Right kidney (tissue), 1 donor: ENCODE measurements at regions not wholly inside any gene's neighbourhood (a gene's known extent, or its start where the extent isn't known, plus 50 kb on each side); places are given as distances from the start of the nearest gene placed in this dataset.

Experiments
- DNase-seq: peaks from one replicate; pipeline ENCODE4 v3.0.0-alpha.2; 2016

- DNase-seq, result no peak
Observed at GRCh38 chr6:4559281-4559875, 216.8 kb upstream of the CDYL start.

- DNase-seq, result no peak
Observed at GRCh38 chr6:4554645-4555044, 221.6 kb upstream of the CDYL start.

DNA sequence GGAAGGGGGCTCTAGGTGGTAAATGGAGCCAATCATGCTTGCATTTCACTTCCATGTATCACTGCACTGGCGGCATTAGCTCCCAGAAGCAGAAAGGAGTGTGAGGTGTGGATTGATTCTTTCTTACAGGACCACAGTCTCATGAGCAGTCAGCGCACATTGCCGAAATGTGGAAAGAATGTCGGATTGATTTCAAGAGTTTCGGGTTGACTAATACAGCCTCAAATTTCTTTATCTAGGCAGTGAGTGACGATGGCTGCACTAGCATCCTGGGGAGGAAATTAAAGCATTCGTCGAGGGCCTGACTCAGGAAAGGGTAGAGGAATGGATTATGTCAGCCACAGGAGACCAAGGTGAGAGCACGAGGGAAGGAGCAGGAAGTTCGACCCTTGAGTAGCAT lies 222.8 kb upstream of the CDYL start:
- no peak for DNase-seq

- no peak for DNase-seq
Observed at GRCh38 chr6:4550227-4550597, 226.0 kb upstream of the CDYL start.

DNA sequence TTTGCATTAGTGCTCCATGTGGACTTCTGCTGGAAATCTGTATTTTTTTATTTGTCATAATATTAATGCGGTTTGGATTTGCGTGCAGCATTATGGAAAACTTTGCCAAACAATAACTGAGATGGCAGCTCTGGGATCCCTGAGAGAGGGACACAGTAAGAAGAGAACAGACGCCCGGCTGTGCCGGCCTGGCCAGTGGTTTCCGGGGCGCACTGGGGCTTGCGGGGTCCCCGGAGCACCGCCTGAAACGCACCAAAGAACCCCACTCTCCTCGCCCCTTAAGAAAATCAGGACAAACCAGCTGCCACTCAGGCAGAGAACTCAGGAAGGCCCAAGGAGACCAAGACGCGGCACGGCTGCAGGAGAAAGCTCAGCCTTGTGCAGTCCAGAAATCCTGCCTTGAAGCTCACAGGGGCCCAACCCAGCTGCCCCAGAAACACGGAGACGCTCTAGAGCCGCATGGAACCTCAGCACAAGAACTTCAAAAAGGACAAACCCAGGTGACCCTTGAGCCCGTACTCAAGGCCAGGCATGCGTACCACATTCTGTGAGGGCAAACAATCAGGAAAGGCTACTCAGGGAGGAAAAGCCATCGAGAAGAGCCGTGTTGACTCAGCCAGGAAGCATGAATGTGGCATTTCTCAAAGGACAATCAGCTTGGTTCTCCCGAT lies 226.5 kb upstream of the CDYL start:
- no peak for DNase-seq

DNA sequence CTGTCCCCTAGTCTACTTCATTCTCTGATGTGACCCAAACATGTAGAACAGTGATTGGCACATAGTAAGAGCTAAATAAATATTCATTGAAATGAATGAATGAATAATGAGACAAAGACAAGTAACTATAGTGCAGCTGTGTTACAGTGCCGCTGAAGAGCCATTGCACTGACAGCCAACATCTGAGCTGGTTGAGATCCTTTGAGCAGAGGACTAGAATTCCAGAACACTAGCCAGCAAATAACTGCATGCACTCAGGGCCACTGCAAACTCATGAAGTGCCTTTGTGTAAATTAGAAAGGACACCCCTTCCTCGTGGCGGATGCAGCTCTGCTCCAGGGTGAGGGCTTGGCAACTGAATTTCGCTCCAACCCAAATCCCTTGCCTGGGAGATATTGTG lies 230.3 kb upstream of the CDYL start:
- no peak for DNase-seq

- DNase-seq, result no peak
Observed at GRCh38 chr6:4543596-4543995, 232.6 kb upstream of the CDYL start.

- no peak for DNase-seq
Observed at GRCh38 chr6:4533576-4533975, 242.6 kb upstream of the CDYL start.

GRCh38 chr6:4531406-4531805 lies 244.8 kb upstream of the CDYL start:
- no peak for DNase-seq

DNA sequence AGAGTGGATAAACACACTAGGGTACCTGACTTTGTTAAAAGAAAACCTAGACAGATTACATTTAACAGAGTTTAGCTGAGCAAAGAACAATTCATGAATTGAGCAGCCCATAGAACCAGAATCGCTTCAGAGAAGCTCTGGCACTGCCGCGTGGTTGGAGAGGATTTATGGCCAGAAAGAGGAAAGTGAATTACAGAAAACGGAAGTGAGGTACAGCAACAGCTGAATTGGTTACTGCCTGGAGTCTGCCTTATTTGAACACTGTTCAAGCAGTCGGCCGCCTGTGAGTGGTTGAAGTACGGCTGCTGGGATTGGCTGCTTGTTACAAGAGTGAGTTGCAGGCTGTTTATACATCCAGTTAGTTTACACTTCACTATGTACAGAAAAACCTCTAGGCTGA lies 253.8 kb upstream of the CDYL start:
- DNase-seq, result no peak

DNA sequence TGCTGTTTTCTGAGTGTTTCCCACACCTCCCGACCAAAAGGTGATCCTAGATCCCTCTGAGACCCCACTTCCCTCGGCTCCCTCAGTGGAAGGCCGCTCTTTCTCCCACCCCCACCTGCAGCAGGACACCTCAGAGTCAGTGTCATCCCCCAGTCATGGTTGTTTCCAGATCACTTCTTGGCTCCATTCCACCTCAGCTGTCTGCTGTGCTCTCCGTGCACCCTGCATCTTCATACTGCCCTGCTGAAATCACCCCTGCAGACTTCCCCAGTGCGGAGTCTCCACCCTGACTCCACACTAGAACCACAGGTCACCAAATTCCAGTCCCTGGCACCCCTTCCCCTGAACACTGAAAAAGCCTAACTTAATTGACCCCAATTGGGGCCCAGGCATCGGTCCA lies 255.1 kb upstream of the CDYL start:
- no peak for DNase-seq

- DNase-seq, result no peak
Observed at GRCh38 chr6:4518506-4518905, 257.7 kb upstream of the CDYL start.

DNA sequence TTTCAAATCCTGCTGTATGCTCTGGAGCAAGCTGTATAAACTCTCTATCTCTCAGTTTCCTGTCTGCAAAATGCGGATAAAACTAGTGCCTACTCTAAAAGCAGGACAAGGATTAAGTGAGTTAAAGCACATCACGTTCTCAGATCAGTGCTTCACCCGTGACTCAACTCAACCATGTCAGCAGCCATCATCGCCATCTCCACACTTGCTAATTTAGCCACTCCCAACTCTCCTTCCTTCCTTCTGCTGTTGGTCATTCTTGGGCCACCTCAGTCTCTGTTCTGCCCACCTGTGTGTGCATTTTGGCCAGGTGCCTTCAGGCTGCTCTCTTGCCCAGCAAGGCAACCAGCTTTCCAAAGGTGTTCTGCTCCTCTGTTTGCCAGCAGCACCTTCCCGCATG lies 260.0 kb upstream of the CDYL start:
- no peak for DNase-seq

DNA sequence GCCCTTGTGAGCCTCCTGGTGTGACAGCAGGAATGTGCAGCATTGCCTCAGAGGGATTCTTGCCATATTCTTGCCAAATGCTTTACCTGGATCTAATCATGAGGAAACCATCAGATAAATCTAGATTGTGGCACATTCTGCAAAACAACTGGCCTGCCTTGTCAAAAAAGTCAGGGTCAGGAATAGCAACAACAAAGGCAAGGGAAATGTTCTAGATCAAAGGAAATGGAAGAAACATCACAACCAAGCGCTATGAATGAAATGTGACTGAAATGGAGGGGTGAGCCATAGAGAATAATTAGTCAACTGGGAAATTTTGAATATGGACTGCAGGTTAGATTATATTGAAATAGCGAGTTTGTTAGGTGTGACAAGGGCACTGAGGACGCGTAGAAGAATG lies 262.6 kb upstream of the CDYL start:
- DNase-seq, result no peak

DNA sequence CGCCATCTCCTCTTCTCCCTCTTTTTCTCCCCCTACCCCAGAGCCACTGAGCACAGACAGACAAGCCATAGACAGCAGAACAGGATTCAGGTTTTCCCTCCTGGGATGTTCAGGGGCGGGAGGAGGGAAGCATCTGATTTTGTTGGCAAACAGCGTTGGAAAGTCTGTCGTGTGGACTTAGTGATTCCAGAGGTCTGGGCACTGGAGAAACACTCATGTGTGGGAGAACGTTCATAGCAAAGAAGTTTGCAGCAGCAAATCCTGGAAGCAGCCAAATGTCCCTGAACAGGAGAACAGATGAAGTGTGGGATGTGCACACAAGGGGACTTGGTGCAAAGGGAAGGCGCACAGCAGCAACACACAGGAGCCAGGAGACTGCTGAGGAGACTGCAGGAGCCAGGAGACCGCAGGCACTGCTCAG lies 264.1 kb upstream of the CDYL start:
- no peak for DNase-seq

GRCh38 chr6:4511641-4512020 lies 264.6 kb upstream of the CDYL start:
- DNase-seq, result no peak

DNA sequence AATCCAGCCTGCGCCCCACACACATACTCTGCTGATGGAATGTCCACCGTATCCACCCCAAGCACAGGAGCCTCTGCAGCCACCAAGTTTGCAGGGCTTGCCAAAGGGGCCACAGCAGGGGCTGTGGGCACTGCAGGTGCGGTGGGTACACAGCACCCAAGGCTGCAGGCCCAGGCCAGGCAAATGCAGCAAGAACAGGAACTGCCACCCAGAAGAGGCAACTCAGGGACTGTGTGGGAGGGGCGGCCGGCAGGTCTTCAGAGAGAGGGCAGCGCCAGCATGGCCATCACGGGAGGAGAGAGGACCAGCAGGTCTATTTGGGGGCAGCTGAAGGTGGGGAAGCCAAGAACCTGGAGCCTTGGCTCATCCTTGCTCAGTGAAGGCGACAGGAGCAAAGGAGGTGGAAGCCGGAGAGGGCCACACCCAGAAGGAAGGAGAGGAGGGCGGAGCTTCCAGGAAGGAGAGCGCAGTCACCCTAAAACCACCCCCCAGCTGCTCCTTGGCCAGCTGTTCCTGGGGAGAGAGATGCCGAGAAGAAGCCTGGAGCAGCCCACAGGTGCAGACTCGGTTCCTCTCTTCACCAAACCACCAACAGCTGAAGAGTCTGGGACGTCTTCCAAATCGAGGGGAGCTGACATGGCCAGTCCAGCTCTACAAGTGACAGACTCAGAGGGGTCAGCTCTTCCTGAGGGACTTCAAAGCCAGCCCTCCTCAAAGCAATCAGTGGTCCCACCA lies 265.1 kb upstream of the CDYL start:
- no peak for DNase-seq

GRCh38 chr6:4510317-4510716 lies 265.9 kb upstream of the CDYL start:
- no peak for DNase-seq

DNA sequence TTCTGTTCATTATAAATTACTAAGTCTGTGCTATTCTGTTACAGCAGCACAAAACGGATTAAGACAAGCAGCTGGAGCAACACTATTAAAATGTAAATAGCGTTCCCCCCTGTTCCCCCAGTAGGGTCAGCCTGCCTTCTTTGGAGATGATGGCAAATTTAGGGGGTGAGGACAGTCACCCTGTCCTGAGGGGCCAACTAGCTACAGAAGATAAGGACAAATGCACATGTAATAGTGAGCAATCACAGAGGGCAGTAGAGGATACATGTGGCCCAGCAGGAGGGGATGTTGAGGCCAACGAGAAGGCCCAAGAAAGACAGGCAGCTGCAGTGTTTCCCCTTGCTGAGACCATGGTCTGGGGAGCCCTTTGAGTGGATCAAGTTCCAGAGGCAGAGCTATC lies 266.7 kb upstream of the CDYL start:
- no peak for DNase-seq

DNA sequence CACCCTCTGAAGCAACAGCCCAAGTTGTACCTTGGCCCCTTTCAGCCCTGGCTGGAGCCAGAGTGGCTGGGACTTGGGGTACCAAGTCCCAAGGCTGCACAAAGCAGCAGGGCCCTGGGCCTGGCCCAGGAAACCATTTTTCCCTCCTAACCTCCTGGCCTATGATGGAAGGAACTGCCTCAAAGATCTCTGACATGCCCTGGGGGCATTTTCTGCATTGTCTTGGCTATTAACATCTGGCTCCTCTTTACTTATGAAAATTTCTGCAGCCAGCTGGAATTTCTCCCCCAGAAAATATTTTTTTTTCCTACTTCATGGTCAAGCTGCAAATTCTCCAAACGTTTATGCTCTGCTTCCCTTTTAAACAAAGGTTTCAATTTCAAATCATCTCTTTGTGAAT lies 269.4 kb upstream of the CDYL start:
- no peak for DNase-seq

- no peak for DNase-seq
Observed at GRCh38 chr6:4506223-4506622, 270.0 kb upstream of the CDYL start.

GRCh38 chr6:4504700-4505099 lies 271.5 kb upstream of the CDYL start:
- DNase-seq, result no peak

- DNase-seq, result no peak
Observed at GRCh38 chr6:4503700-4504099, 272.5 kb upstream of the CDYL start.

GRCh38 chr6:4496284-4496683 lies 279.9 kb upstream of the CDYL start:
- no peak for DNase-seq
